GM18907 (cell line): ENCODE measurements at regions not wholly inside any gene's neighbourhood (a gene's known extent, or its start where the extent isn't known, plus 50 kb on each side); places are given as distances from the start of the nearest gene placed in this dataset.

Experiments
- ATAC-seq: cut with Tn5 transposase; IDR thresholded peaks from one replicate; pipeline ENCODE4 v1.9.1; 2021; ENCODE audit warnings: mild to moderate bottlenecking, moderate library complexity; ENCODE audit not compliant: unreplicated experiment

- no peak for ATAC-seq
Observed at GRCh38 chr4:143055997-143056396, 128.7 kb upstream of the USP38 start.

DNA sequence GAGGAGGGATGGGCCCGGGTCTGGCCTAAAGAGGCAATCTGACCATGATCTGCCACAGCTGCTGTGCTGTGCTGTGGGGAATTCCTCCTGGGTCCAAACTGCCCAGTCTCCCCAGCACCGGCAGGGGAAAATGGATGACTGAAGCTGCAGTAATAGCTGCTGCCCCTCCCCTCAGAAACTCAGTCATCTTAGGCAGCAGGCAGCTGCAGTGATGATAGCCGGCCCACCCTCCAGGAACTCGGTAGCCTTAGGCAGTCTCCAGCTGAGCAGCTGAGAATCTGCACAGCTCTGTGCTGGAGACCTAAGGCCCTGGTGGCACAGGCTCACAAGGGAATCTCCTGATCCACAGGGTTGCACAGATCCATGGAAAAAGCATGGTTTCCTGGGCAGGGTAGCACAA lies 113.4 kb upstream of the USP38 start:
- ATAC-seq: no peak

DNA sequence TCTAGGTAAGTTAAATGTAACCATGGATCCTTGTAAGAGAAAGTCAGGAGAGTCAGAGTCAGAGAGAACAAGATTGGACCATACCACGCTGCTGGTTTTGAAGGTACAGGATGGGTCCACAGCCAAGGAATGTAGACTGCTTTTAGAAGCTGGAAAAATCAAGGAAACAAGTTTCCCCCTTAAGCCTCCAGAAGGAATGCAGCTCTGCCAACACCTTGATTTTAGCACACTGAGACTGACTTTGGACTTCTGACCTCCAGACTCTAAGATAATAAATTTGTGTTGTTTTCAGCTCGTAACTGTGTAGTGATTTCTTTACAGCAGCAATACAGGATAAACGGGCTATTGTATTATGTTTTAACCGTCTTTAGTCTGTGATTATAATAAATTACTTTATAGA lies 108.0 kb upstream of the USP38 start:
- no peak for ATAC-seq

DNA sequence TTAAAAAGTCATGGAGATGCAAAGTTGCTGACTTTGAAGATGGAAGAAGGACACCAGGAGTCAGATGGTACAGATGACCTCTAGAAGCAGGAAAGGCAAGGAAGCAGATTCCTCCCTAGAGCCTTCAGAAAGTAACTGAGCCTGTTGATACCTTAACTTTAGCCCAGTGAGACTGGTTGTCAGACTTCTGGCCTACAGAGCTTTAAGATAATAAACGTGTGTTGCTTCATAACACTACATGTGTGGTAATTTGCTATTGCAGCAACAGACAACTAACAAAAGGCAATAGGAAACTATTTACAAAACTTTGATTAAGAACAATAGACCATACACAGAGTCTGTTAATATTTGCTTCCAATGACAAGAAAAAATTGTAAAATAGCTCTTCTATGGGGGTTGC lies 102.0 kb upstream of the USP38 start:
- no peak for ATAC-seq

DNA sequence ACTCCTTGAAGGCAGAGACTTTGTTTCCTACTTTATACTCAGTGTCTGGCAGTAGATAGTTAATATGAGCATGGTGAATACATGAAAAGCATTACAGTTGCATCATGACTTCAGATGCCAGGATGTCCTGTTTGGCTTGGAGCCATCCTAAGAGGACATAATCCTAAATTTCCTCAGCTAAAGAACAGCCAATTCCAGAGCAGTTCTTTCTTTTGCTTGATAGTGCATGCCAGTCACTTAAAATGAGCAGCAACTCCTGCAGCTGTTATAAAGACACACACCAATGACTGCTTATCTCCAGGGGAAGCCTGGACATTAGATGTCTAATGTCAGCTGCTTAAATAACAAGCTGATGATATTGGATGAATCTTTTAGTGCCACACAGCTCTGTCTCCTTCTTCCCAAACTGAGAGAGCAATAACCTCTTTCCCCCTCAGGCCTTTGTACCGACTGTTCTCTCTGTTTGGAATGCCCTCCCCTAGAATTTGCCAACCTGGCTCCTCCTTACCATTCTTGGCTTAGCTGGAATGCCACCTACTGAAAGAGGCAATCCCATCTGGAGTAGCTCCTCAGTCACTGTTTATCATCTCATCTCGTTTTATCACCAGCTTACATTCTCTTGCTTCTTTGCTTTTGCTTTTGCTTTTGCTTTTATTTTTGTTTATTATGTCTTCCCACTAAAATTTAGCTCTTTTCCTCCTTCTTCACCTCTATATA lies 100.8 kb upstream of the USP38 start:
- no peak for ATAC-seq

GRCh38 chr4:143084566-143084965 lies 100.2 kb upstream of the USP38 start:
- ATAC-seq: no peak

- ATAC-seq: no peak
Observed at GRCh38 chr4:143085224-143085623, 99.5 kb upstream of the USP38 start.

GRCh38 chr4:143085659-143086058 lies 99.1 kb upstream of the USP38 start:
- no peak for ATAC-seq

DNA sequence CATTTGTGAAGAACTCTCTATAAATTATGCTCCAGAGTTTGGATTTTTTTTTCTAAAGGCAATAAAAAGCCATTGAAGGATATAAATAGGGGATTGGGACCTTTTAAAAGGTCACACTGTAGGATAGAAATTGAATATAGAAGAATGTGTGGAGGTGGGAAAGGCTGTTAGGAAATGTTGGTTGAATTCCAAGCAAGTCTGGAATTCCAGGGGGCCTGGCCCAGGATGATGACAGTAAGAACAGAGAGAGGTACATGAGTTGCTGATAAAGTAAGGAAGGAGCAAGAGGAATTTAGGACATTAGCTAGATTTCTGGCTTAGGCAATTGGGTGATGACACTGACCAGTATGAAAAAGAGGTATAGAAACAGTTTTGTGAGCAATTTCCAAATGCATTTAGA lies 95.4 kb upstream of the USP38 start:
- ATAC-seq: no peak

- ATAC-seq: no peak
Observed at GRCh38 chr4:143089847-143090246, 94.9 kb upstream of the USP38 start.

- ATAC-seq: no peak
Observed at GRCh38 chr4:143091862-143092261, 92.9 kb upstream of the USP38 start.

DNA sequence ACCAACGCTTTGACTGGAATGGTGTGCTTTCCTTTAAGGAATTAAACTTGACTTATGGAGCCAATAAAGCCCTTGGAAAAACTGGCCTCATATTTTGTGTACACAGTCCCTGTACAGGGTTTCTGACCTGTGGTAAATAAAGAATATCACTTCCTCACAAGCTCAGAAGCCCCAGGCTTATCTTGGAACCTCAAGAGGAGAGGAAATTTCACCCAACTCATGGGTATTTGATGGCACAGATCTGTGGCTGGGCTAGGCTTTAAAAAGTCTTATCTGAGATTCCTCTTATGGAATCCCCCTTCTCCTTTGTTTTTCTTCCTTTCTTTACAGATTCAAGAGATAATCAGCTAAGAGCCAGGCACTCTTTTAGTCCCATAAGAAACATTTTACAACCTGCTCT lies 89.3 kb upstream of the USP38 start:
- ATAC-seq: no peak

DNA sequence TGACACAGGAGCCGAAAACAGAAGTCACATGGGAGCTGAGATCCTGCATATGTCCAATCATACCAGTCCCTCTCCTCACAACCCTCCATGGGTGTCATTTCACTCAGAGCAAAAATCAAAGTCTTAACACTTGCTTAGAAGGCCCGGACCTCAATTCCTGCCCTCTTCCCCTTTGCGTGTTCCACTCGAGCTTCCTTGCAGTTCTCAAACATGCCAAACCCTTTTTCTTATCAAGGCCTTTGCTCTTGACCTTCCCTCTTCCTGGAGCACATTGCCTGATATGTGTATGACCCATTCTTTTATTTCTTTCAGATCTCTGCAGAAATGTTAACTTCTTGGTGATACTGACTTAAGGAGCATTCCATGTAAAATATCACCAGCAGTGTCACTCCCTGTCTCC lies 87.0 kb upstream of the USP38 start:
- ATAC-seq: no peak

DNA sequence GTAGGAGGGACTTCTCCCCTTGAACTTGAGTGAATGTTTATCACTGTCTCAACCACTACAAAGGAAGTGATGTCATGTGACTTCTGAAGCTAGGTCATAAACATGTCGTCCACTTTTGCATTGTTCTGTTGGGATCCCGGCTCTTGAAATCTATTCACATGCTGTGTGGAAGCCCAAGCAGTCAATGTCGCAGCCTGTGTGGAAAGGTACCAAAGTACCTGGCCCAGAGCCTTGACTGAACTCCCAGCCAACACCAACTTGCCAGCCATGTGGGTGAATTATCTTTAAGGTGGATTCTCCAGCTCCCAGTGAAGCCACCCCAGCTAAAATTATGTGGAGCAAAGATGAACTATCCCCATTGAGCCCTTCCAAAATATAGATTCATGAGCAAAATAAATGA lies 85.0 kb upstream of the USP38 start:
- ATAC-seq: no peak

GRCh38 chr4:143109376-143109775 lies 75.3 kb upstream of the USP38 start:
- ATAC-seq: no peak

DNA sequence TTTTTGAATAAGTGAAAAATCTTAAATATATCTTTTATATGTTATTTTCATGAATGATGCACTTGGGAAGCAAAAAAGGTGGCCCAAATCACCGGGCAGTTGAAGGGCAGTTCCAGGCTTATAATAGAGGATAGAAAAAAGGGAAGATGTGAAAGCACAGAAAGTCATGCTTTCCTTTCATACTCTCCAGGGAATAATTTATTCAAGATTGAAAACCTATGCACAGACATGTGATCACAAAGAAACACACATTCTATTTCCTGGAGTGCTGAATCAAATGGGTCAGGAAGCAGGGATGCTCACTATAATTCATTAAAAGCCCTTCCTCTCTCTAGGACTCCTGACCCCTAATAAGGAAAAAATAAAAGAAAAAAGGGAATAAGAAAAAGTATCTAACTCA lies 66.1 kb upstream of the USP38 start:
- ATAC-seq: no peak

DNA sequence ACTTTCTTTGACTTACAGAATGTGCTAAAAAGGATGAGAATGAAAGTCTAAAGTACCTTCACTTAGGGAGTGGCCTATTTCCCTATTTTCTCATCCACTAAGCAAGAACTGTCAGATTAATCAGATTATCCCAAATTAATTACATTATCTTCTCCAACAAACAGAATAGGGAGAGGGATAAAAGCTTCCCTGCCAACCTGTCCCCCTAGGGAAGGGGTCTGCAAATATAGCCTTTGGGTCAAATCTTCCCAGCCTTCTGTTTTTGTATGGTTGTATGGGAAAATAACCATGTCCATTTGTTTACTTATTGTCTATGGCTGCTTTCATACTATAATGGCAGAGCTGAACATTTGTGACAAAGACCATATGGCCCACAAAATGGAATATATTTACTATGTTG lies 57.1 kb upstream of the USP38 start:
- no peak for ATAC-seq

DNA sequence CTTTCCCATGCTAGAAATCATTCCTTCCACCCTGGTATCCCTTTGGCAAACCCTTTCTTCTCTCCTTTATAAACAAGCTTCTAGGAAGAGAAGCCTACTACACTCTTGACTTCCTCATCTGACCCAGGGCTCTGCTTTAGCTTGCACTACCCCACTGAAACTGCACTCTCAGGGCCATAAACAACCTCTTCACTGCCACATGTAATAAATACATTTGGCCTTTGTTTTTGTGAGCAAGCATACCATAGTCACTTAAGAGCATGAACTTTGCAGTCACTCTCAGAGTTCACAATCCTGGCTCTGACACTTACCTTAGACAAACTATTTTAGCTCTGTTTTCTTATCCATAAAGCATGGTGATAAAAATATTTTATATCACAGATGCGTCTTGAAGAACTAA lies 50.7 kb upstream of the USP38 start:
- no peak for ATAC-seq
